ENCODE measurements at regions not wholly inside any gene's neighbourhood (a gene's known extent, or its start where the extent isn't known, plus 50 kb on each side); places are given as distances from the start of the nearest gene placed in this dataset.

DNA sequence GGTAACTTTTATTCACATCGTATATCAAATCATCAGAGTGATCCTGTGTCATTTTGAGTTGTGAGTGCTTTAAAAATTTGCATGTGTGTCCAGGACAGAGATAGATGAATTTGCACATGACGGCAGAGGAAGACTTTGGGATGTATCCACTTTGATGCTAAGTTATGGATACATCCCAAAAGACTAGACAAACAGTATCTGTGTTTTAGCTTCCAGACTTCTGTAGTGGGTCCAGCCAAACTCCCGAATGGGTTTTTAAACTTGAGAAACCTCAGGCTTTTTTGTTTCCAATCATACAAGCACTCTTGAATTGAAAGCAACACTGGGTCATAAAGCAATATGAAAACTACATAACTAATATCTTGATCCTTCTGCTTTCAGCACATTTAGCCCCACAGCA lies 213.8 kb downstream of the C9orf152 start:
- TF ChIP-seq, protein P1, sequence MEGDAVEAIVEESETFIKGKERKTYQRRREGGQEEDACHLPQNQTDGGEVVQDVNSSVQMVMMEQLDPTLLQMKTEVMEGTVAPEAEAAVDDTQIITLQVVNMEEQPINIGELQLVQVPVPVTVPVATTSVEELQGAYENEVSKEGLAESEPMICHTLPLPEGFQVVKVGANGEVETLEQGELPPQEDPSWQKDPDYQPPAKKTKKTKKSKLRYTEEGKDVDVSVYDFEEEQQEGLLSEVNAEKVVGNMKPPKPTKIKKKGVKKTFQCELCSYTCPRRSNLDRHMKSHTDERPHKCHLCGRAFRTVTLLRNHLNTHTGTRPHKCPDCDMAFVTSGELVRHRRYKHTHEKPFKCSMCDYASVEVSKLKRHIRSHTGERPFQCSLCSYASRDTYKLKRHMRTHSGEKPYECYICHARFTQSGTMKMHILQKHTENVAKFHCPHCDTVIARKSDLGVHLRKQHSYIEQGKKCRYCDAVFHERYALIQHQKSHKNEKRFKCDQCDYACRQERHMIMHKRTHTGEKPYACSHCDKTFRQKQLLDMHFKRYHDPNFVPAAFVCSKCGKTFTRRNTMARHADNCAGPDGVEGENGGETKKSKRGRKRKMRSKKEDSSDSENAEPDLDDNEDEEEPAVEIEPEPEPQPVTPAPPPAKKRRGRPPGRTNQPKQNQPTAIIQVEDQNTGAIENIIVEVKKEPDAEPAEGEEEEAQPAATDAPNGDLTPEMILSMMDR (IDR thresholded peaks at IDR 0.05) = no peak
- TF ChIP-seq EZH2 (IDR thresholded peaks at IDR 0.05; ENCODE audit: borderline replicate concordance, insufficient read depth, low read depth, low read length, poor library complexity, severe bottlenecking) = no peak

Measured in B cell (primary cell).